Calu3 (cell line): ENCODE measurements at regions not wholly inside any gene's neighbourhood (a gene's known extent, or its start where the extent isn't known, plus 50 kb on each side); places are given as distances from the start of the nearest gene placed in this dataset.

Experiments used
- BruUV-seq: library from RNA; stranded (reverse); fragments of 400-500 nt; replicated peaks from 2 replicates; lab custom pipeline; 2021; lab: Mats Ljungman, UMichigan
- CTCF ChIA-PET: fragments of 300-600 bp; sonication (Branson Sonifier 250); formaldehyde crosslinking; loops from one replicate; lab custom pipeline; 2022; ENCODE audit warnings: antibody characterized with exemption; lab: Charles Lee
- DNase-seq: peaks from one replicate; pipeline ENCODE4 v3.0.0; 2022
- H3K27ac Mint-ChIP-seq: one replicate; pipeline ENCODE4 v1.8.0; 2022; ENCODE audit warnings: mixed read lengths; ENCODE audit not compliant: unreplicated experiment
- H3K27me3 Mint-ChIP-seq: one replicate; pipeline ENCODE4 v1.8.0; 2022; ENCODE audit warnings: mixed read lengths; ENCODE audit not compliant: unreplicated experiment
- H3K36me3 Mint-ChIP-seq: one replicate; pipeline ENCODE4 v1.8.0; 2022; ENCODE audit warnings: mild to moderate bottlenecking, moderate library complexity, mixed read lengths; ENCODE audit not compliant: insufficient read depth, unreplicated experiment
- H3K4me1 Mint-ChIP-seq: one replicate; pipeline ENCODE4 v1.8.0; 2022; ENCODE audit warnings: mild to moderate bottlenecking, low read depth, mixed read lengths; ENCODE audit not compliant: unreplicated experiment
- H3K4me3 Mint-ChIP-seq: one replicate; pipeline ENCODE4 v1.8.0; 2022; ENCODE audit warnings: mild to moderate bottlenecking, low read depth, moderate library complexity, mixed read lengths; ENCODE audit not compliant: unreplicated experiment
- H3K9me3 Mint-ChIP-seq: one replicate; pipeline ENCODE4 v1.8.0; 2022; ENCODE audit warnings: low read depth, mixed read lengths; ENCODE audit not compliant: unreplicated experiment
- intact Hi-C: fragments of 100-400 bp; cut with micrococcal nuclease; formaldehyde crosslinking; loops from one replicate; pipeline ENCODE4 v1.10.0; 2022; ENCODE audit not compliant: unreplicated experiment
- TF ChIP-seq, protein P1 (sequence below): fragments of 200-600 bp; IDR thresholded peaks from one replicate; pipeline ENCODE4 v1.8.0; 2022; ENCODE audit warnings: antibody characterized with exemption; ENCODE audit not compliant: unreplicated experiment

DNA sequence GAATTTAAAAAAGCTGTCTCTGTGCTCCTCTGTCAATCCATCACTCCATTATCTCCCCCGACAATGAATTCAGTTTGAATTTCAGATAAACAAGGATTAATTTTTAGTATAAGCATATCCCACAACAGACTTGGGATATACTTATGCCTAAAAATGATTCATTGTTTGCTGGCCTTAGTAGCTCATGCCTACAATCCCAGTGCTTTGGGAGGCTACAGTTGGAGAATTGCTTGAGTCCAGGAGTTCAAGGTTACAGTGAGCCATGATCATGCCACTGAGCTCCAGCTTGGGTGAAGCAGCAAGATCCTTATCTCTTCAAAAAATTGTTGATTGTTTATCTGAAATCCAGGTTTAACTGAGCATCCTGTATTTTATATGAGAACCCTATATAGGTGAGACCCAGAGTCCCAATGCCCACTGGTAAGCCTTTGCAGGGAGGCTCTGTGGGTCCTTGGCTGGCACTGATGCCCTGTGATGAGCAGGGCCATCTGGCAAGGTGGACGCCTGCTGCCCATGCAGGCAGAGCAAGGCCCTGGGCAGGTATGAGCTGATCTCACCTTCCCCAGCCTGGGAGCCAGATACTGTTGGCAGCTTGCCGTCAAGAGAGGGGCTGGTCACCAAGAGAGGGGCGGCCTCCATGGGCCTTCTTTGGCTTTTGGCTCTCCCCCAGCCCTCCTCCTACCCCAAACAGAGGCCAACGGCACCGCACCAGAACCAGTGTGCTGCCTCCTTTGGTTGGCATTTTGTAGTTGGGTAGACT, 158.7 kb downstream of the SEC14L1 start:
- TF ChIP-seq, protein P1, sequence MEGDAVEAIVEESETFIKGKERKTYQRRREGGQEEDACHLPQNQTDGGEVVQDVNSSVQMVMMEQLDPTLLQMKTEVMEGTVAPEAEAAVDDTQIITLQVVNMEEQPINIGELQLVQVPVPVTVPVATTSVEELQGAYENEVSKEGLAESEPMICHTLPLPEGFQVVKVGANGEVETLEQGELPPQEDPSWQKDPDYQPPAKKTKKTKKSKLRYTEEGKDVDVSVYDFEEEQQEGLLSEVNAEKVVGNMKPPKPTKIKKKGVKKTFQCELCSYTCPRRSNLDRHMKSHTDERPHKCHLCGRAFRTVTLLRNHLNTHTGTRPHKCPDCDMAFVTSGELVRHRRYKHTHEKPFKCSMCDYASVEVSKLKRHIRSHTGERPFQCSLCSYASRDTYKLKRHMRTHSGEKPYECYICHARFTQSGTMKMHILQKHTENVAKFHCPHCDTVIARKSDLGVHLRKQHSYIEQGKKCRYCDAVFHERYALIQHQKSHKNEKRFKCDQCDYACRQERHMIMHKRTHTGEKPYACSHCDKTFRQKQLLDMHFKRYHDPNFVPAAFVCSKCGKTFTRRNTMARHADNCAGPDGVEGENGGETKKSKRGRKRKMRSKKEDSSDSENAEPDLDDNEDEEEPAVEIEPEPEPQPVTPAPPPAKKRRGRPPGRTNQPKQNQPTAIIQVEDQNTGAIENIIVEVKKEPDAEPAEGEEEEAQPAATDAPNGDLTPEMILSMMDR = no peak
- Mint-ChIP-seq H3K27me3 (no peaks in the 10 kb centered on the region), H3K4me1 (peaks cover 31% of the 10 kb centered on the region), H3K27ac (no peak overlapping the region), H3K36me3 (peaks cover 64% of the 10 kb centered on the region), H3K9me3 (no peaks in the 10 kb centered on the region), H3K4me3 (no peak overlapping the region)
- intact Hi-C loops = no loop called here
- BruUV-seq = no TSS peak
- DNase-seq = no peak
- CTCF ChIA-PET = no interaction called here

DNA sequence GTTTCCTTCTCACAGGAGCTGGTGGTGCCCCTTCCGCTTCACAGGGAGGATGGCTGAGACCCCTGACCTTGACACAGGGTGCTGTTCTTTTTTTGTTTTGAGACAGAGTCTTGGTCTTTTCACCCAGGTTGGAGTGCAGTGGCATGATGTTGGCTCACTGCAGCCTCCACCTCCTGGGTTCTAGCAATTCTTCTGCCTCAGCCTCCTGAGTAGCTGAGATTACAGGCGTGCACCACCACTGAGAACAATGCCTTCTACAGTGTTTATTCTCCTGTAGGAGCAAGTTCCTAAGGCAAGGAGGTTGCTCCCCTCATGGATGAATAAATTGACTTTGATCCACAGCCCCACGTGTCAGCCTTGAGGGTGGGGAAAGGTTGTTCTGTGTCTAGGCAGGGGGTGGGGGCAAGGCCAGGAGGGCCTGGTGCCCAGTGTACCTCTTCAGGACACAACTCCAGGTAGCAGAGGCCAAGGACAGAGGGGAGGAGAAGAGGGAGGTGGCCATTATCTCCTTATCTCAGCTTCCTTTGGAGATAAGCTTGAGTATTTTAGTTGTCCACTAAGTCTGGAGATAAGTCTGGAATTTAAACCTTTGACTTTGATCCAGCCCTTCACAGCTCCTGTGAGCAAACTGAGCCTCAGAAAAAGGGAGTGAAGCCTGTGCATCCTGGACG, 159.4 kb downstream of the SEC14L1 start:
- Mint-ChIP-seq H3K27ac (no peak overlapping the region), H3K36me3 (peaks cover 64% of the 10 kb centered on the region), H3K27me3 (no peaks in the 10 kb centered on the region), H3K4me3 (no peak overlapping the region), H3K4me1 (peaks cover 38% of the 10 kb centered on the region), H3K9me3 (no peaks in the 10 kb centered on the region)
- CTCF ChIA-PET = no interaction called here
- TF ChIP-seq, protein P1 = no peak
- no TSS peak for BruUV-seq
- no peak for DNase-seq
- intact Hi-C loops = no loop called here

GRCh38 chr17:77301694-77302266, 161.0 kb downstream of the SEC14L1 start:
- CTCF ChIA-PET = interaction anchor here (0.6 kb wide), 1 partner anchor 14 kb away, joined by 3 read pairs; no protein-coding TSS in a partner anchor
- Mint-ChIP-seq H3K27ac (no peak overlapping the region), H3K36me3 (peaks cover 63% of the 10 kb centered on the region), H3K4me3 (no peak overlapping the region), H3K27me3 (no peaks in the 10 kb centered on the region), H3K9me3 (no peaks in the 10 kb centered on the region), H3K4me1 (peaks cover 42% of the 10 kb centered on the region)
- TF ChIP-seq, protein P1 = no peak
- intact Hi-C loops = no loop called here
- BruUV-seq = no TSS peak
- no peak for DNase-seq

GRCh38 chr17:77302682-77303081, 161.9 kb downstream of the SEC14L1 start:
- Mint-ChIP-seq H3K4me1 (peaks cover 42% of the 10 kb centered on the region), H3K27me3 (no peaks in the 10 kb centered on the region), H3K36me3 (peaks cover 64% of the 10 kb centered on the region), H3K9me3 (no peaks in the 10 kb centered on the region), H3K27ac (no peak overlapping the region), H3K4me3 (no peak overlapping the region)
- TF ChIP-seq, protein P1 = no peak
- intact Hi-C loops = no loop called here
- CTCF ChIA-PET = interaction anchor here (0.6 kb wide), 1 partner anchor 11 kb away, joined by 3 read pairs; no protein-coding TSS in a partner anchor
- no peak for DNase-seq
- no TSS peak for BruUV-seq
